ENCODE measurements at regions not wholly inside any gene's neighbourhood (a gene's known extent, or its start where the extent isn't known, plus 50 kb on each side); places are given as distances from the start of the nearest gene placed in this dataset.
A peak's percentile ranks its signal among the peaks of the same experiment; 100 is the strongest.
"Not testable (repeated sequence)": the region's sequence is repeated elsewhere in the genome, so short reads cannot be mapped to it uniquely, and the experiment has no call there.

GRCh38 chr3:178967177-178967532 is 104.5 kb downstream of the ZMAT3 start:
- WGBS = 58% methylated on average over 1 of the region's 1 CpG
- Histone ChIP-seq H3K4me1 (ENCODE audit: insufficient read depth) (no peaks in the 10 kb centered on the region), H3K36me3 (ENCODE audit: insufficient read depth) (no peaks in the 10 kb centered on the region), H3K4me3 (ENCODE audit: low read depth, low read length) (no peak overlapping the region), H3K27ac (ENCODE audit: low read depth) (no peak overlapping the region)
- DNase-seq (ENCODE audit: extremely low spot score) = no peak

- no peak overlapping the region for H3K27ac ChIP-seq (ENCODE audit: low read depth)
- WGBS = 42% methylated on average over 6 of the region's 6 CpGs
- H3K4me1 ChIP-seq (ENCODE audit: insufficient read depth) = no peaks in the 10 kb centered on the region
- no peaks in the 10 kb centered on the region for H3K36me3 ChIP-seq (ENCODE audit: insufficient read depth)
- no peak overlapping the region for H3K4me3 ChIP-seq (ENCODE audit: low read depth, low read length)
- peak; percentile 29 for DNase-seq (ENCODE audit: extremely low spot score)
Observed at GRCh38 chr3:178966299-178967176, 105.1 kb downstream of the ZMAT3 start.

DNA sequence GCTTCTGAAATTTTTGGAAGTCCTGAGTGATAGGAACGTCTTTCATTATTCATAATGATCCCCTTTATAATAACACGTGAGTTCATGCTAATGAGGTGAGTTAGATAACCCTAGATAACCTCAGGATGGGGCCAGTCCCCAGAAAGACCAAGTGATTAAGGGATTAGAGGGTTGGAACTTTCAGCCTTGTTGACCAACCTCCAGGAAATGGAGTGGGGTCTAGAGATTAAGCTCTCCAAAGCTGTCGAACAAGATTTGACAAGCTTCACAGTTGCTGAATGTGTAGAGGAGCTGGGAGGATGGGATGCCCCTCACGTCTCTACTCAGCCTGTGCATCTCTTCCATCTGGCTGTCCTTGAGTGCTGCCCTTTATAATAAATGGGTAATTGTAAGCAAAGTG is 107.1 kb downstream of the ZMAT3 start:
- WGBS = 46% methylated on average over 4 of the region's 4 CpGs
- Histone ChIP-seq H3K4me1 (ENCODE audit: insufficient read depth) (no peaks in the 10 kb centered on the region), H3K4me3 (ENCODE audit: low read depth, low read length) (no peak overlapping the region), H3K36me3 (ENCODE audit: insufficient read depth) (no peaks in the 10 kb centered on the region), H3K27ac (ENCODE audit: low read depth) (no peak overlapping the region)
- DNase-seq (ENCODE audit: extremely low spot score) = no peak

- DNase-seq (ENCODE audit: extremely low spot score) = no peak
- Histone ChIP-seq H3K4me3 (ENCODE audit: low read depth, low read length) (no peak overlapping the region), H3K27ac (ENCODE audit: low read depth) (no peak overlapping the region), H3K36me3 (ENCODE audit: insufficient read depth) (no peaks in the 10 kb centered on the region), H3K4me1 (ENCODE audit: insufficient read depth) (no peaks in the 10 kb centered on the region)
Observed at GRCh38 chr3:178960918-178961317, 110.7 kb downstream of the ZMAT3 start.

DNA sequence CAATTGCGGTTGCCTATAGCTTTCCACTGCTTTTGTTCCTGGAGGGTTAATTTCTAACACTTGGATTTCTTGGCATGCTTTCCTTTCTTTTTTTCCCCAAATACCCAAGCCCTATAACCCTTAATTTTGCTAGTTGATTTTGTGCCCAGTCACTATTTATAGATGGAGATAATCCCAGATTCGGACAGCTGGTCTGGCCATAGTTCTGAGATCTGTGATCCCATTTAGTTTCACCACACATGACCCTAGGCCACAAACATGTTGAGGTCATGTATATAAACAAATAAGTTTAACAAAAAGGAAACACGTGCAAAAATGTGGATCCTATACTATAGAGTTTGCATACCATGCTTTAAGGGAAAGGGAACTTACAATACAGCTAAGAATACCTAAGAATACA is 111.4 kb downstream of the ZMAT3 start:
- Histone ChIP-seq H3K4me3 (ENCODE audit: low read depth, low read length) (no peak overlapping the region), H3K27ac (ENCODE audit: low read depth) (no peak overlapping the region), H3K4me1 (ENCODE audit: insufficient read depth) (no peaks in the 10 kb centered on the region), H3K36me3 (ENCODE audit: insufficient read depth) (no peaks in the 10 kb centered on the region)
- no peak for DNase-seq (ENCODE audit: extremely low spot score)
- 43% methylated on average over 3 of the region's 3 CpGs for WGBS

GRCh38 chr3:178950676-178951075 is 120.9 kb downstream of the ZMAT3 start:
- Histone ChIP-seq H3K36me3 (ENCODE audit: insufficient read depth) (no peaks in the 10 kb centered on the region), H3K4me1 (ENCODE audit: insufficient read depth) (no peaks in the 10 kb centered on the region), H3K27ac (ENCODE audit: low read depth) (no peak overlapping the region), H3K4me3 (ENCODE audit: low read depth, low read length) (no peak overlapping the region)
- DNase-seq (ENCODE audit: extremely low spot score) = no peak
- WGBS = 65% methylated on average over 2 of the region's 2 CpGs

DNA sequence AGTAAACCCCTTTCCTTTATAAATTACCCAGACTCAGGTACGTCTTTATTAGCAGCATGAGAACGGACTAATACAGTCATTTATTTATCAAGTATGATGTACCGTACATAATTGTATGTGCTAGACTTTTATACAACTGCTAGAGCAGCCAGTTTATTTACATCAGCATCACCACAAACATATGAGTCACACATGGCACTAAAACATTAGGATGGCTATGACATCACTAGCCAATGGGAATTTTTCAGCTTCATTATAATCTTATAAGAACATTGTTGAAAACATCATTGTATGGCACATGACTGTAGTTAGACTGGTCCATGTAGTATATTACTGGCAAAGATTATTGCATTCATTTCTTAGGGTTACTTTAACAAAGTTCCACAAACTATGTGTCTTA is 121.7 kb downstream of the ZMAT3 start:
- Histone ChIP-seq H3K27ac (ENCODE audit: low read depth) (no peak overlapping the region), H3K36me3 (ENCODE audit: insufficient read depth) (no peaks in the 10 kb centered on the region), H3K4me1 (ENCODE audit: insufficient read depth) (no peaks in the 10 kb centered on the region), H3K4me3 (ENCODE audit: low read depth, low read length) (no peak overlapping the region)
- WGBS = 96% methylated on average over 3 of the region's 3 CpGs
- DNase-seq (ENCODE audit: extremely low spot score) = no peak

- H3K27ac ChIP-seq (ENCODE audit: low read depth) = no peak overlapping the region
- DNase-seq (ENCODE audit: extremely low spot score) = no peak
- H3K36me3 ChIP-seq (ENCODE audit: insufficient read depth) = no peaks in the 10 kb centered on the region
- H3K4me1 ChIP-seq (ENCODE audit: insufficient read depth) = no peaks in the 10 kb centered on the region
- H3K4me3 ChIP-seq (ENCODE audit: low read depth, low read length) = no peak overlapping the region
Observed at GRCh38 chr3:178948546-178948945, 123.1 kb downstream of the ZMAT3 start.

- Histone ChIP-seq H3K4me1 (ENCODE audit: insufficient read depth) (no peaks in the 10 kb centered on the region), H3K27ac (ENCODE audit: low read depth) (no peak overlapping the region), H3K4me3 (ENCODE audit: low read depth, low read length) (no peak overlapping the region), H3K36me3 (ENCODE audit: insufficient read depth) (no peaks in the 10 kb centered on the region)
- no peak for DNase-seq (ENCODE audit: extremely low spot score)
Observed at GRCh38 chr3:178947738-178948137, 123.9 kb downstream of the ZMAT3 start.

DNA sequence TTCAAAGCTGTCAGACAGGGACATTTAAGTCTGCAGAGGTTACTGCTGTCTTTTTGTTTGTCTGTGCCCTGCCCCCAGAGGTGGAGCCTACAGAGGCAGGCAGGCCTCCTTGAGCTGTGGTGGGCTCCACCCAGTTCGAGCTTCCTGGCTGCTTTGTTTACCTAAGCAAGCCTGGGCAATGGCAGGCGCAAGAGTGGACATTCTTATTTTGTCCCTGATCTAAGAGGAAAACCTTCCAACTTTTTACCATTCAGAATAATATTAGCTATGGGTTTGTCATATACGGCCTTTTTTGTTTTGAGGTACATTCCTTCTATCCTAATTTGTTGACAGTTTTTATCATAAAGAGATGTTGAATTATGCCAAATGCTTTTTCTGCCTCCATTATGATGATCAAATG is 129.3 kb downstream of the ZMAT3 start:
- not testable (repeated sequence) for DNase-seq (ENCODE audit: extremely low spot score); H3K27ac ChIP-seq (ENCODE audit: low read depth); H3K4me1 ChIP-seq (ENCODE audit: insufficient read depth); H3K4me3 ChIP-seq (ENCODE audit: low read depth, low read length); H3K36me3 ChIP-seq (ENCODE audit: insufficient read depth)
- WGBS = 56% methylated on average over 3 of the region's 3 CpGs

GRCh38 chr3:178930116-178930515 is 141.5 kb downstream of the ZMAT3 start:
- Histone ChIP-seq H3K4me3 (ENCODE audit: low read depth, low read length) (no peak overlapping the region), H3K4me1 (ENCODE audit: insufficient read depth) (no peaks in the 10 kb centered on the region), H3K36me3 (ENCODE audit: insufficient read depth) (no peaks in the 10 kb centered on the region), H3K27ac (ENCODE audit: low read depth) (no peak overlapping the region)
- WGBS = 87% methylated on average over 2 of the region's 2 CpGs
- no peak for DNase-seq (ENCODE audit: extremely low spot score)

GRCh38 chr3:178916223-178916622 is 155.4 kb downstream of the ZMAT3 start:
- H3K27ac ChIP-seq (ENCODE audit: low read depth) = no peak overlapping the region
- DNase-seq (ENCODE audit: extremely low spot score) = no peak
- no peaks in the 10 kb centered on the region for H3K4me1 ChIP-seq (ENCODE audit: insufficient read depth)
- H3K36me3 ChIP-seq (ENCODE audit: insufficient read depth) = no peaks in the 10 kb centered on the region
- H3K4me3 ChIP-seq (ENCODE audit: low read depth, low read length) = no peak overlapping the region

DNA sequence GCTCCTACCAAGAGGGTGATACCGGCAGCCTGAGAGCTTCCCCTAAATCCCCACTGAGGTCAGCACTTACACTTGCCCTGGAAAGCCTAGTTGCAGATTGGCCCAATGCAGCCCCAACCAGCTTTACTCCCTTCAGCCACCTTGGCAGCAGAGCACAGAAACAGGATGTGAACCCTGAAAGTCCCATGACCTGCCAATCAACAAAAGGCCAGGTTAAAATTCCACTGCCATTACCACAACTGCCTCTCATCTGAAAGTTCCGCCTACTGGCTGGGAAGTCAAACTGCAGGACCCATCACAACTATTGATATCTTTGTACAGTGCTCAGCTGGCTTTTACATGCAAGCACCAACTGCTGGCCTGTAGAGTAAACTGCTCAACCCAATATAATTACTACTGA is 156.2 kb downstream of the ZMAT3 start:
- WGBS = 97% methylated on average over 2 of the region's 2 CpGs
- Histone ChIP-seq H3K27ac (ENCODE audit: low read depth) (no peak overlapping the region), H3K4me3 (ENCODE audit: low read depth, low read length) (no peak overlapping the region), H3K4me1 (ENCODE audit: insufficient read depth) (no peaks in the 10 kb centered on the region), H3K36me3 (ENCODE audit: insufficient read depth) (no peaks in the 10 kb centered on the region)
- no peak for DNase-seq (ENCODE audit: extremely low spot score)

DNA sequence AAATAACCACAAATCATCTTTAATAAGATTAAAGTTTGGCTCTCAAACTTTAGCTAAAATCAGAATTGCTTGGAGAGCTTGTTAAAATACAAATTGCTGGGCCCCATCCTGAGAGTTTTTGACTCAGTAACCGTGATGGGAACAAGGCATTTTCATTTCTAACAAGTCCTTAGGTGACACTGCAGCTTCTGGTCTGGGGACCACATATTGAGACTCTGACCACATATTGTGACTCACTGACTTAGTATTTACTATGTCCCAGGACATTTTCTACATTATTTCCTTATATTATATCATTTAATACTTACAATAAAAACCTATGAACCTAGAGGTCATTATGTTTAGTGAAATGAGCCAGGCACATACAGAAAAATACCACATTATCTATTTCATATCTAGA is 164.5 kb downstream of the ZMAT3 start:
- no peak for DNase-seq (ENCODE audit: extremely low spot score)
- no peak overlapping the region for H3K27ac ChIP-seq (ENCODE audit: low read depth)
- H3K4me3 ChIP-seq (ENCODE audit: low read depth, low read length) = no peak overlapping the region
- no peaks in the 10 kb centered on the region for H3K4me1 ChIP-seq (ENCODE audit: insufficient read depth)
- H3K36me3 ChIP-seq (ENCODE audit: insufficient read depth) = no peaks in the 10 kb centered on the region
- 84% methylated on average over 1 of the region's 1 CpG for WGBS

DNA sequence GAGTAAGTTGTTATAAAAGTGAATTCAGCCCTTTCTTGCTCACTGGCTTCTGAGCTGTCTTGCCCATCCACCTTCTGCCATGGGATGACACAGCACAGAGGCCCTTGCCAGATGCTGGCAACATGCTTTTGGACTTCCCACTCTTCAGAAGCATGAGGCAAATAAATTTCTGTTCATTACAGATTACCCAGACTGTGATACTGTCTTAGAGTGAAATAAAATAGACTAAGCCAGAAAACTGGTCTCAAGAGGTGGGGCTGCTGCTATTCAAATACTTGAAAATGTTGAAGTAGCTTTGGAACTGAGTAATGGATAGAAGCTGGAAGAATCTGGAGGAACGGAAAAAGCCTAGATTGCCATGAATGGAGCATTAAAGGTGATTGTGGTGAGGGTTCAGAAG is 170.4 kb downstream of the ZMAT3 start:
- WGBS = 83% methylated on average over 1 of the region's 1 CpG
- Histone ChIP-seq H3K4me3 (ENCODE audit: low read depth, low read length) (no peak overlapping the region), H3K27ac (ENCODE audit: low read depth) (no peak overlapping the region), H3K36me3 (ENCODE audit: insufficient read depth) (no peaks in the 10 kb centered on the region), H3K4me1 (ENCODE audit: insufficient read depth) (no peaks in the 10 kb centered on the region)
- no peak for DNase-seq (ENCODE audit: extremely low spot score)
